ENCODE measurements at regions not wholly inside any gene's neighbourhood (a gene's known extent, or its start where the extent isn't known, plus 50 kb on each side); places are given as distances from the start of the nearest gene placed in this dataset.
"Not testable (repeated sequence)": the region's sequence is repeated elsewhere in the genome, so short reads cannot be mapped to it uniquely, and the experiment has no call there.

DNA sequence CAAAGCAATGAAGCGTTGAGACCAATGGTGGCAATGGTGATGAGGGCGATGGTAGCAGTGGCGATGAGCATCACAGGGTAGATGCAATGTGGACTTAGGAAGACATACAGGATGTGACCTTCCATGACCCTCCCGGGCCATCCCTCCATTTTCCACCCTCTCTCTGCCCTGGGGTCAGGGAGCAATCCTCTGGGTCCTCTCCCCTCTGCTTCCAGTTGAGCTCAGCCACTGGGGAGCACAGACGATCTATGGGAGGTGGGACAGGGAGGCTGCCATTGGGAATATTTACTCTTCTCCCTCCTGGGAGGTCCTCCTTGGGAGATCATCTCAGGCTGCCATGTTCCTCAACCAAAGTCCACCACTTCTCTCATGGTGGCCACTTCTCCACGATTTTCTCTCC lies 260.7 kb upstream of the FOXF1 start:
- H3K36me3 ChIP-seq (ENCODE audit: insufficient read depth, low read length): no peaks in the 10 kb centered on the region
- no peak overlapping the region for H3K27ac ChIP-seq (ENCODE audit: low read depth, low read length)
- H3K79me2 ChIP-seq (ENCODE audit: control insufficient read depth, insufficient read depth, low read length, unreplicated experiment): no peaks in the 10 kb centered on the region
- H3K4me3 ChIP-seq (ENCODE audit: low read depth, low read length): no peak overlapping the region
- no peaks in the 10 kb centered on the region for H3K4me1 ChIP-seq (ENCODE audit: control insufficient read depth, insufficient read depth, low read length, unreplicated experiment)
- H3K27me3 ChIP-seq (ENCODE audit: insufficient read depth, low read length): no peaks in the 10 kb centered on the region; the same call in 1 of the 2 replicates
- H2AFZ ChIP-seq (ENCODE audit: low read length, unreplicated experiment): no peak overlapping the region

DNA sequence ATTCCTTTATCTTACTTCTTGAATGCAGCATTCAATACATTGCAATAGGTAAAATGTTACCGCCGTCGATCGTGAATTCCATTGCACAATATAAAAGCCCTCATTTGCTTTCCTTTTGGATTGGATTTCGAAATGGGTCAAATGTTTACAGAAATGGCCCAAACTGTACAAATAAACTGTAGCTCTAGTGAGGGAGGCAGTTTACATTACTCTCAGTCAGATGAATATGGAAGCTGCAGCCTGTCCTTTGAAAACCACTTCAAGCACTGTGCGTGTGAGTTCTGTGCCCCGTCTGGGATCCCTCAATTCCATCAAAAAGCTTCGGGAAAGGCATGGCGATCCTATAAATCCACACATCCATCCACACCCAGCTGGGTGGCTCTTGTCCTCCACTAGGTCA lies 258.6 kb upstream of the FOXF1 start:
- H3K27me3 ChIP-seq (ENCODE audit: insufficient read depth, low read length): no peaks in the 10 kb centered on the region
- no peak overlapping the region for H2AFZ ChIP-seq (ENCODE audit: low read length, unreplicated experiment)
- no peaks in the 10 kb centered on the region for H3K36me3 ChIP-seq (ENCODE audit: insufficient read depth, low read length)
- no peaks in the 10 kb centered on the region for H3K79me2 ChIP-seq (ENCODE audit: control insufficient read depth, insufficient read depth, low read length, unreplicated experiment)
- no peak overlapping the region for H3K4me3 ChIP-seq (ENCODE audit: low read depth, low read length)
- no peaks in the 10 kb centered on the region for H3K4me1 ChIP-seq (ENCODE audit: control insufficient read depth, insufficient read depth, low read length, unreplicated experiment)
- no peak overlapping the region for H3K27ac ChIP-seq (ENCODE audit: low read depth, low read length)

DNA sequence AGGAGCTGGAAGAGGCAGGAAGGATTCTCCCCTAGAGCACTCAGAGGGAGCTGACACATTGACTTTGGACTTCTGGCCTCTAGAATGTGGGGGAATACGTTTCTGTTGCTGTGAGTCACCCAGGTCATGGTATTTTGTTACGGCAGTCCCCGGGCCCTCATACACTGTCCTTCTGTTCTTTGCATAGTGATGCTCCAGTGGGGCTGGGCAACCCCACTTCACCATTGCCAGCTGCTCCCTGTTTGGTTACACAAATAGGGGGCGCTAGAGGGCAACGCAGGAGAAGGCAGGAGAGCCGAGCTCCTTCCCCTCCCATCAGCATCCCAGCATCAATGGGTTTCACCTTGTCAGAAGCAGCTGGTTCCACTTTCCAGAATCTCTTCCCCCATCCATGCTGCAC lies 257.7 kb upstream of the FOXF1 start:
- no peak overlapping the region for H3K27ac ChIP-seq (ENCODE audit: low read depth, low read length)
- no peak overlapping the region for H3K4me3 ChIP-seq (ENCODE audit: low read depth, low read length)

DNA sequence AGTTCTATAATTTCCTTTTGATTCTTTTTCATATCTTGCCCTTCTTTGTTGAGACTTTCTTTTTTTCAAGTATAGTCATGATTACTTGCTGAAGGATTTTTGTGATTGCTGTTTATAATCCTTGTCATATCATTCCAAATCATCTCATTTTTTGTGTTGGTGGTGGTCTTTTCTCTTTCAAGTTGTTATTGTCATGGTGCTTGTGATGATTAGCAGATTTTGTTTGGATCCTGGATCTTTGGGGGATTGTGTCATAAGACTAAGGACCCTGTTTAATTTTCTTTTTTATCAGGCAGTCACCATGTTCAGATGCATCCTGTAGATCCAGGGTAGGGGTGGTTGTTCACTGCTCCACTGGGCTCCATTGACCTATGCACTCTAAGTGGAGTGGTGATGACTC lies 254.4 kb upstream of the FOXF1 start:
- Histone ChIP-seq H3K27me3 (ENCODE audit: insufficient read depth, low read length) (no peaks in the 10 kb centered on the region), H3K4me1 (ENCODE audit: control insufficient read depth, insufficient read depth, low read length, unreplicated experiment) (no peaks in the 10 kb centered on the region), H3K4me3 (ENCODE audit: low read depth, low read length) (no peak overlapping the region), H3K79me2 (ENCODE audit: control insufficient read depth, insufficient read depth, low read length, unreplicated experiment) (no peaks in the 10 kb centered on the region), H3K36me3 (ENCODE audit: insufficient read depth, low read length) (no peaks in the 10 kb centered on the region), H3K27ac (ENCODE audit: low read depth, low read length) (no peak overlapping the region), H2AFZ (ENCODE audit: low read length, unreplicated experiment) (no peak overlapping the region)

More for the DNA sequence above, 257.7 kb upstream of the FOXF1 start:
- Histone ChIP-seq H3K27me3 (ENCODE audit: insufficient read depth, low read length) (no peaks in the 10 kb centered on the region), H3K4me1 (ENCODE audit: control insufficient read depth, insufficient read depth, low read length, unreplicated experiment) (no peaks in the 10 kb centered on the region), H3K79me2 (ENCODE audit: control insufficient read depth, insufficient read depth, low read length, unreplicated experiment) (no peaks in the 10 kb centered on the region), H3K36me3 (ENCODE audit: insufficient read depth, low read length) (no peaks in the 10 kb centered on the region), H2AFZ (ENCODE audit: low read length, unreplicated experiment) (no peak overlapping the region)

DNA sequence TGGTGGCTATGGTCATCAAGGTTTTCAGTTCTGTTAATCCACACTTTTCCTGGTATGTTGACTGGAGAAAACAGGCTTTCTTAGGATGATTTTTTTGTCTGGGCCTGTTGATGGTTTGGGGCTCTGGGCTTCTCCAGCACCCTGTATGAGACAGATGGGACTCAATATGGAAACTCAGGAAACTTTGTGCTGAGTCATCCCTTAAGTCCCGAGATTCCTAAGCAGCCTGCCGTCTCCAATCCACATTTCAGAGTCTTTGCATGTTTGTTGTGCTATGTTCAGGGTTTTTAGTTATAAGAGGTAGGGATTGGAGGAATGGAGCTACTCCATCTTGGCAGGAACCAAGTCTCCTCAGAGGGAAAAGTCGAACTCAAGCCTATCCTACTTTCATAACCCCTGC lies 253.3 kb upstream of the FOXF1 start:
- no peaks in the 10 kb centered on the region for H3K79me2 ChIP-seq (ENCODE audit: control insufficient read depth, insufficient read depth, low read length, unreplicated experiment)
- H3K36me3 ChIP-seq (ENCODE audit: insufficient read depth, low read length): no peaks in the 10 kb centered on the region
- no peaks in the 10 kb centered on the region for H3K4me1 ChIP-seq (ENCODE audit: control insufficient read depth, insufficient read depth, low read length, unreplicated experiment)
- H3K27ac ChIP-seq (ENCODE audit: low read depth, low read length): no peak overlapping the region
- H3K27me3 ChIP-seq (ENCODE audit: insufficient read depth, low read length): no peaks in the 10 kb centered on the region
- H3K4me3 ChIP-seq (ENCODE audit: low read depth, low read length): no peak overlapping the region
- H2AFZ ChIP-seq (ENCODE audit: low read length, unreplicated experiment): no peak overlapping the region

DNA sequence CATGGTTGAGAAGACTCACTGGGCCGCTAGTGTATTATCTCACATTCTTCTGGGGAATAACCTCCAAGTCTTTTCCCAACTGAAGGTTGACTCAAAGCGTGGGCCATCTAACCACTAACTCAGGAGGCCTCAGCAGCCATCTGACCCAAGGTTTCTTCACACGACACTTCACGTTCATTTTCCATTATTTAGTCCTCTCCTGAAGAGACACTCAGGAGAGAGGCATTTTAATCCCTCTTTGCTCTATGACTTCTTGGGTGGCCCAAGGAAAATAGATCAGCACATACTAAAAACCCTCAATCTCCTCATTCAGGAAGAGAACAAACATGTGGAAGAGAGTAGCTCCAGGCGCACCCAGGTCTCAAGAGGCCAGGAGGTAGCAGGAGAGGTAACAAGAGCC lies 252.8 kb upstream of the FOXF1 start:
- H3K4me3 ChIP-seq (ENCODE audit: low read depth, low read length): no peak overlapping the region
- H3K79me2 ChIP-seq (ENCODE audit: control insufficient read depth, insufficient read depth, low read length, unreplicated experiment): no peaks in the 10 kb centered on the region
- no peaks in the 10 kb centered on the region for H3K4me1 ChIP-seq (ENCODE audit: control insufficient read depth, insufficient read depth, low read length, unreplicated experiment)
- no peak overlapping the region for H3K27ac ChIP-seq (ENCODE audit: low read depth, low read length)
- H2AFZ ChIP-seq (ENCODE audit: low read length, unreplicated experiment): no peak overlapping the region
- H3K27me3 ChIP-seq (ENCODE audit: insufficient read depth, low read length): no peaks in the 10 kb centered on the region
- no peaks in the 10 kb centered on the region for H3K36me3 ChIP-seq (ENCODE audit: insufficient read depth, low read length)

DNA sequence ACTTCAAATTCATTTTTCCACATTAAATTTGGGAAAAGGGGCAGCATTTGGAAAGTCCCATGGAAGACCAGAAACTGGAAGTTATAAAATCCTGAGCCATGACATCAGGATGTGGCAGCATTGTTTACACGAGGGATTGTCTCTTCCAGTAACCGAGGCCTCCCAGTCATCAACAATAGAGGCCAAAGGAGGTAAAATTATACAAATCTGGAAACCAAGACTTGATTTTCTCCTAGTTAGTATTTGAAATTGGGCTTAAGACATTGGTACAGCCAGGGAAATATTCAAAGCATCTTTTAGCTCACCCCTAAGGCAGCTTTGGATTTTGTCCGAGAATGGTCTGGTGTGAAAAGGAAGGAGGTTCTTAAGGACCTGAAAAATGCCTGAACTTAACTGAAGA lies 251.6 kb upstream of the FOXF1 start:
- Histone ChIP-seq H3K36me3 (ENCODE audit: insufficient read depth, low read length) (no peaks in the 10 kb centered on the region), H2AFZ (ENCODE audit: low read length, unreplicated experiment) (no peak overlapping the region), H3K27me3 (ENCODE audit: insufficient read depth, low read length) (no peaks in the 10 kb centered on the region), H3K79me2 (ENCODE audit: control insufficient read depth, insufficient read depth, low read length, unreplicated experiment) (no peaks in the 10 kb centered on the region), H3K4me3 (ENCODE audit: low read depth, low read length) (no peak overlapping the region), H3K4me1 (ENCODE audit: control insufficient read depth, insufficient read depth, low read length, unreplicated experiment) (no peaks in the 10 kb centered on the region), H3K27ac (ENCODE audit: low read depth, low read length) (no peak overlapping the region)

DNA sequence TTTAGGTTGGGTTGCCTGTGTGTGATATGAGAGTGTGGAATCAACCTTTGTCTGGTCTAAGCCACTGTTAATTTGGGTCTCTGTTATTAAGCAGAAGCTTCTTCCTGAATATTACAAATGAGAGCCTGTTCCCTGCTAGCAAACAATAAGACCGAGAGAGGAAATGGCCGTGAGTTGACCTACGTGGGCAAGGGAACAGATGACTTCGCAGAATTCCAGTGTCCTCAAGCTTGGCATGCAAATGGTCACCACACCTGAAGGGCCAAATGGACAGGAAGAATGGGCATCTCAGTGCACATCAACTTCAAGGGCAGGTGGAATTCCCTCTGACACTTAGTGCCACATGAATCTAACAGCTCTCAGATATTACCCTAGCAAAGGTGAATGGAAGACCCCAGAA lies 250.8 kb upstream of the FOXF1 start:
- Histone ChIP-seq H3K36me3 (ENCODE audit: insufficient read depth, low read length) (no peaks in the 10 kb centered on the region), H3K27me3 (ENCODE audit: insufficient read depth, low read length) (no peaks in the 10 kb centered on the region), H3K4me1 (ENCODE audit: control insufficient read depth, insufficient read depth, low read length, unreplicated experiment) (no peaks in the 10 kb centered on the region), H3K79me2 (ENCODE audit: control insufficient read depth, insufficient read depth, low read length, unreplicated experiment) (no peaks in the 10 kb centered on the region), H3K27ac (ENCODE audit: low read depth, low read length) (no peak overlapping the region), H2AFZ (ENCODE audit: low read length, unreplicated experiment) (no peak overlapping the region), H3K4me3 (ENCODE audit: low read depth, low read length) (no peak overlapping the region)

DNA sequence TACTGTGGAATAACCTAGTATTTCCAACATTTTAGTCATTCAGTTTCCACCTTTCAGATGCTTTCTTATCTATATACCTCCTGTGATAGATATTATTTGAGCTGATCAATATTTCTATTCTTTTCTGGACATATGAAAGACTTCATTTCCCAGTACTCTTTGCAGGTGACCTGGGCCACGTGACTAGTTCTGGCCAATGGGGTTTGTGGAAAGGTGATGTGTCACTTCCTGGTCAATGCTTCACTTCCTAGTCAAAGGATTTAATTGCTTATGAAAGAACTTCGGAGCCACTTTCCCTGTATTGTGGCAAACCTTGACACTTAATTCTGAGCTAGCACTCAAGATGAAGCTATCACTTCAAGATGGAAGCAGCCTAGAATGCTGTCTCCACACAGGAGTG lies 248.9 kb upstream of the FOXF1 start:
- H2AFZ ChIP-seq (ENCODE audit: low read length, unreplicated experiment): no peak overlapping the region
- H3K27me3 ChIP-seq (ENCODE audit: insufficient read depth, low read length): no peaks in the 10 kb centered on the region
- H3K79me2 ChIP-seq (ENCODE audit: control insufficient read depth, insufficient read depth, low read length, unreplicated experiment): no peaks in the 10 kb centered on the region
- H3K4me1 ChIP-seq (ENCODE audit: control insufficient read depth, insufficient read depth, low read length, unreplicated experiment): no peaks in the 10 kb centered on the region
- H3K27ac ChIP-seq (ENCODE audit: low read depth, low read length): no peak overlapping the region
- no peaks in the 10 kb centered on the region for H3K36me3 ChIP-seq (ENCODE audit: insufficient read depth, low read length)
- no peak overlapping the region for H3K4me3 ChIP-seq (ENCODE audit: low read depth, low read length)

DNA sequence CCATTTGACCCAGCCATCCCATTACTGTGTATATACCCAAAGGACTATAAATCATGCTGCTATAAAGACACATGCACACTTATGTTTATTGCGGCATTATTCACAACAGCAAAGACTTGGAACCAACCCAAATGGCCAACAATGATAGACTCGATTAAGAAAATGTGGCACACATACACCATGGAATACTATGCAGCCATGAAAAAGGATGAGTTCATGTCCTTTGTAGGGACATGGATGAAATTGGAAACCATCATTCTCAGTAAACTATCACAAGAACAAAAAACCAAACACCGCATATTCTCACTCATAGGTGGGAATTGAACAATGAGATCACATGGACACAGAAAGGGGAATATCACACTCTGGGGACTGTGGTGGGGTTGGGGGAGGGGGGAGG lies 242.7 kb upstream of the FOXF1 start:
- not testable (repeated sequence) for H2AFZ ChIP-seq (ENCODE audit: low read length, unreplicated experiment); H3K4me1 ChIP-seq (ENCODE audit: control insufficient read depth, insufficient read depth, low read length, unreplicated experiment); H3K36me3 ChIP-seq (ENCODE audit: insufficient read depth, low read length); H3K27ac ChIP-seq (ENCODE audit: low read depth, low read length); H3K27me3 ChIP-seq (ENCODE audit: insufficient read depth, low read length); H3K4me3 ChIP-seq (ENCODE audit: low read depth, low read length); H3K79me2 ChIP-seq (ENCODE audit: control insufficient read depth, insufficient read depth, low read length, unreplicated experiment)

DNA sequence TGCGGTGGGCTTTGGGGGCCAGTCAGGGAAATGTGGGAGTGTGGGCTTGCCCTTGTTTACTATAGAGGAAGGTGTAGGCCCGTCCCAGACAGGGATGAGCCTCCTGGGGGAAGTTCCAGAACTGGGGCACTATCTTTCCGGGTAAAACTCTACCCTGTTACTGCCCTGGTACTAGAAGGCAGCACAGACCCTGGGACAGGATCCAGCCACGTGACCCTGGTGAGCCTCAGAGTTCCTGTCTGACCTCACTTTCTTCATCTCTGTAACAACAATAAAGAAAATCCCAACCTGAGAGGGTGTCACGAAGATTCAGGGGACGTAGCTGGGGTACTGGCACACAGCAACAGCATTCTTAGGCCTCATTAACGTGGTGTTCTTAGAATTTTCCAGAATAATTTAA lies 239.6 kb upstream of the FOXF1 start:
- Histone ChIP-seq H3K4me3 (ENCODE audit: low read depth, low read length) (no peak overlapping the region), H3K27me3 (ENCODE audit: insufficient read depth, low read length) (peaks cover 25% of the 10 kb centered on the region; the same call in 1 of the 2 replicates), H3K27ac (ENCODE audit: low read depth, low read length) (no peak overlapping the region), H3K36me3 (ENCODE audit: insufficient read depth, low read length) (no peaks in the 10 kb centered on the region), H2AFZ (ENCODE audit: low read length, unreplicated experiment) (no peak overlapping the region), H3K79me2 (ENCODE audit: control insufficient read depth, insufficient read depth, low read length, unreplicated experiment) (no peaks in the 10 kb centered on the region), H3K4me1 (ENCODE audit: control insufficient read depth, insufficient read depth, low read length, unreplicated experiment) (no peaks in the 10 kb centered on the region)

DNA sequence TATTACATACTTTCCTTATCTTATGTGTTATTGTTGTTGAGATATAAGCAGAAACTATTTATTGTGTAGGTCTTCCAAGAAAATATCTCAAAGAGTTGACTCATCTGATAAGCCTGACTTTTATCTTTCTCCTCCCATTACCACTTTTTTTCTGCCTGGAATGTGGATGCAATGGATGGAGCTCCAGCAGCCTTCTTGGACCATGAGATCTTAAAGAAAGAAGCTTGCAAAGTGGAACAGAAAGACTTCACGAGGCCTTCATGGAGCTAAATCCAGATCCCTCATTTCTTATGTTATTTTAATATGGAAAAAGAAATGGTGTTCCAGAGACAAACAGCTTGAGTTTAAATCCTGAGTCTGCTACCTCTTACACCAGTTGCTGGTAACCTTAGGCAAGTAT lies 237.6 kb upstream of the FOXF1 start:
- no peaks in the 10 kb centered on the region for H3K79me2 ChIP-seq (ENCODE audit: control insufficient read depth, insufficient read depth, low read length, unreplicated experiment)
- no peak overlapping the region for H2AFZ ChIP-seq (ENCODE audit: low read length, unreplicated experiment)
- H3K27ac ChIP-seq (ENCODE audit: low read depth, low read length): no peak overlapping the region
- no peak overlapping the region for H3K4me3 ChIP-seq (ENCODE audit: low read depth, low read length)
- no peaks in the 10 kb centered on the region for H3K4me1 ChIP-seq (ENCODE audit: control insufficient read depth, insufficient read depth, low read length, unreplicated experiment)
- peaks cover 39% of the 10 kb centered on the region for H3K27me3 ChIP-seq (ENCODE audit: insufficient read depth, low read length)
- H3K36me3 ChIP-seq (ENCODE audit: insufficient read depth, low read length): no peaks in the 10 kb centered on the region
